Keratinocyte (primary cell): ENCODE measurements at regions not wholly inside any gene's neighbourhood (a gene's known extent, or its start where the extent isn't known, plus 50 kb on each side); places are given as distances from the start of the nearest gene placed in this dataset.

Experiments
- CTCF ChIP-seq, 3 experiments: IDR thresholded peaks in 1 of 3; conservative IDR thresholded peaks in 1 of 3; optimal IDR thresholded peaks in 1 of 3; 2 replicates in 2 of 3; 3 replicates in 1 of 3; pipeline versions ENCODE3 to v1.5.1; 2011; ENCODE audit warnings: low read length in 3 of 3, mild to moderate bottlenecking in 3 of 3, moderate library complexity in 2 of 3, control low read depth in 1 of 3, inconsistent platforms in 1 of 3; ENCODE audit not compliant: insufficient read depth in 2 of 3; ENCODE audit errors: extremely low read depth in 1 of 3
- EZH2 ChIP-seq: IDR thresholded peaks from one replicate; pipeline ENCODE4 v1.6.1; 2012; ENCODE audit warnings: inconsistent platforms, mild to moderate bottlenecking, low read length, moderate library complexity

- no peak for TF ChIP-seq CTCF (optimal IDR thresholded peaks at IDR 0.05 in 1 of 3, IDR thresholded peaks at IDR 0.05 in 1 of 3, conservative IDR thresholded peaks at IDR 0.05 in 1 of 3; ENCODE audit: extremely low read depth in 1 of 3, insufficient read depth in 2 of 3, low read length in 3 of 3)
- no peak for TF ChIP-seq EZH2
Observed at GRCh38 chr20:4445784-4446183, 196.7 kb upstream of the ADRA1D start.
